MM.1S (cell line): ENCODE measurements at regions not wholly inside any gene's neighbourhood (a gene's known extent, or its start where the extent isn't known, plus 50 kb on each side); places are given as distances from the start of the nearest gene placed in this dataset.

Experiments
- DNase-seq: peaks from one replicate; pipeline ENCODE4 v3.0.0-alpha.2; 2015
- H2AFZ ChIP-seq: fragments of 300-600 bp; sonication (generic); 2 replicates; pipeline ENCODE4 v1.6.0; 2016; ENCODE audit warnings: antibody characterized with exemption, low read length
- H3F3A ChIP-seq: fragments of 300-600 bp; sonication (generic); 2 replicates; pipeline ENCODE4 v1.6.1; 2016; ENCODE audit warnings: mild to moderate bottlenecking, antibody characterized with exemption, low read length, moderate library complexity, mixed read lengths; ENCODE audit not compliant: insufficient read depth
- H3K27ac ChIP-seq: fragments of 300-600 bp; sonication (generic); 2 replicates; pipeline ENCODE4 v1.5.1; 2016; ENCODE audit warnings: mild to moderate bottlenecking, low read length
- H3K27me3 ChIP-seq: fragments of 300-600 bp; sonication (generic); replicated peaks from 2 replicates; pipeline ENCODE4 v1.6.0; 2016; ENCODE audit warnings: low read length; ENCODE audit not compliant: insufficient read depth
- H3K36me3 ChIP-seq: fragments of 300-600 bp; sonication (generic); replicated peaks from 2 replicates; pipeline ENCODE4 v1.6.1; 2016; ENCODE audit warnings: mild to moderate bottlenecking, low read length, mixed read lengths; ENCODE audit not compliant: insufficient read depth
- H3K4me1 ChIP-seq: fragments of 300-600 bp; sonication (generic); 2 replicates; pipeline ENCODE4 v1.6.1; 2016; ENCODE audit warnings: low read length, mixed read lengths
- H3K4me2 ChIP-seq: fragments of 300-600 bp; sonication (generic); 2 replicates; pipeline ENCODE4 v1.6.0; 2016; ENCODE audit warnings: low read depth, low read length
- H3K4me3 ChIP-seq: fragments of 300-600 bp; sonication (generic); 2 replicates; pipeline ENCODE4 v1.5.1; 2016; ENCODE audit warnings: low read length, mixed read lengths
- H3K79me2 ChIP-seq: fragments of 300-600 bp; sonication (generic); 2 replicates; pipeline ENCODE4 v1.6.1; 2016; ENCODE audit warnings: mixed run types, low read length, mixed read lengths
- H3K9ac ChIP-seq: fragments of 300-600 bp; sonication (generic); 2 replicates; pipeline ENCODE4 v1.6.1; 2016; ENCODE audit warnings: low read length, mixed read lengths
- H3K9me2 ChIP-seq: fragments of 300-600 bp; sonication (generic); replicated peaks from 2 replicates; pipeline ENCODE4 v1.6.1; 2016; ENCODE audit warnings: mild to moderate bottlenecking, low read length, mixed read lengths; ENCODE audit not compliant: insufficient read depth
- H3K9me3 ChIP-seq: fragments of 300-600 bp; sonication (generic); replicated peaks from 2 replicates; pipeline ENCODE4 v1.6.1; 2016; ENCODE audit warnings: mild to moderate bottlenecking, low read length, mixed read lengths; ENCODE audit not compliant: insufficient read depth
- H4K20me1 ChIP-seq: fragments of 300-600 bp; sonication (generic); 2 replicates; pipeline ENCODE4 v1.6.1; 2016; ENCODE audit warnings: mild to moderate bottlenecking, low read length, moderate library complexity, mixed read lengths; ENCODE audit not compliant: insufficient read depth
- EZH2 ChIP-seq: fragments of 300-600 bp; sonication (generic); optimal IDR thresholded peaks from 2 replicates; pipeline ENCODE3; 2017; ENCODE audit warnings: low read depth, mild to moderate bottlenecking, antibody characterized with exemption, low read length, mixed read lengths
- EZH2phosphoT487 ChIP-seq: fragments of 300-600 bp; sonication (generic); IDR thresholded peaks from 2 replicates; pipeline ENCODE4 v1.6.1; 2018; ENCODE audit warnings: antibody characterized with exemption, low read length
- TF ChIP-seq, protein P1 (sequence below): fragments of 300-600 bp; sonication (generic); IDR thresholded peaks from 2 replicates; pipeline ENCODE4 v1.5.1; 2016; ENCODE audit warnings: antibody characterized with exemption, low read length, mixed read lengths

DNA sequence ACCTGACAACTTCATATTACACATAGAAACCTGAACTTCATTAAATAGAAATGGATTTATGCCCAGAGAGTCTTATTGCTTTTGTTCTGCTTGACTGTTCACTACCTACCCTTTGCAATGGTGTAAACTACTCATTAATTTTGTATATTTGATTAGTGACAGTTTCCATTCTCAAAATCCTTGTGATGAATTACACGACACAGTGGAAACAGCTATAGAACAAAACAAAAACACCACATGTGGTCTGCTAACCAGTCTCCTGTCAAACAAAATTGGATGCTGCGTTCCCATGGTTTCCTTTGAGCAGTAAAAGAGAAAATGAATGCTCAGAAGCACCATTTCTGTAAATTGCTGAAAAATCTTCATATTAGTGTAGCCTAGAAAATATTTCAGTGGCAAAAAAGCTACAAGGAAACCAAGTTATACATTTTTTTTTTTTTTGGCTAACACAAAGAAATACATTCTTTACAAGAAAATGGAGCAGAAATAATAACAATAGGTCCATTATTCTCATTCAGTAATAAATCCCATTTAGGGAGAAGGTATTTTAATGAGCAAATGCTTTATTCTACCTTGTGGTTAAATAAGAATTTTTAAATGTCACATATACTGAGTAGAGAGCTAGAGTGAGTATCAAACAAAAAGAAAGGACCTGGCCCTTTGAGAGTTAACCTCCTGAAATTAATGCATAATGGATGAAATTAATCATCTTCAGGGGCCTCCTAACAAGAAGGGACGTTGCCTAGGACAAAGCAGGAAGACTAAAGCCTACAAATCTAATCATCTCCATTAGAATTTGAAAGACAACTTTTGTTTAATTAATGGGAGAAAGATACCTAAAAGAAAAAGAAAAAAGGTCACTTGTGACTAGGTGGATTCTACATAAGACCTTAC lies 355.1 kb upstream of the ZC3H15 start:
- no peak overlapping the region for H2AFZ ChIP-seq
- H4K20me1 ChIP-seq: no peaks in the 10 kb centered on the region
- H3K27ac ChIP-seq: no peak overlapping the region
- no peak for DNase-seq
- H3K9me3 ChIP-seq: no peaks in the 10 kb centered on the region
- H3F3A ChIP-seq: no peaks in the 10 kb centered on the region
- H3K27me3 ChIP-seq: no peaks in the 10 kb centered on the region
- H3K4me3 ChIP-seq: no peak overlapping the region
- no peaks in the 10 kb centered on the region for H3K36me3 ChIP-seq
- H3K9me2 ChIP-seq: no peaks in the 10 kb centered on the region
- no peak overlapping the region for H3K4me2 ChIP-seq
- TF ChIP-seq, protein P1, sequence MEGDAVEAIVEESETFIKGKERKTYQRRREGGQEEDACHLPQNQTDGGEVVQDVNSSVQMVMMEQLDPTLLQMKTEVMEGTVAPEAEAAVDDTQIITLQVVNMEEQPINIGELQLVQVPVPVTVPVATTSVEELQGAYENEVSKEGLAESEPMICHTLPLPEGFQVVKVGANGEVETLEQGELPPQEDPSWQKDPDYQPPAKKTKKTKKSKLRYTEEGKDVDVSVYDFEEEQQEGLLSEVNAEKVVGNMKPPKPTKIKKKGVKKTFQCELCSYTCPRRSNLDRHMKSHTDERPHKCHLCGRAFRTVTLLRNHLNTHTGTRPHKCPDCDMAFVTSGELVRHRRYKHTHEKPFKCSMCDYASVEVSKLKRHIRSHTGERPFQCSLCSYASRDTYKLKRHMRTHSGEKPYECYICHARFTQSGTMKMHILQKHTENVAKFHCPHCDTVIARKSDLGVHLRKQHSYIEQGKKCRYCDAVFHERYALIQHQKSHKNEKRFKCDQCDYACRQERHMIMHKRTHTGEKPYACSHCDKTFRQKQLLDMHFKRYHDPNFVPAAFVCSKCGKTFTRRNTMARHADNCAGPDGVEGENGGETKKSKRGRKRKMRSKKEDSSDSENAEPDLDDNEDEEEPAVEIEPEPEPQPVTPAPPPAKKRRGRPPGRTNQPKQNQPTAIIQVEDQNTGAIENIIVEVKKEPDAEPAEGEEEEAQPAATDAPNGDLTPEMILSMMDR: no peak
- TF ChIP-seq EZH2phosphoT487 (no peak), EZH2 (no peak)
- no peaks in the 10 kb centered on the region for H3K4me1 ChIP-seq
- no peaks in the 10 kb centered on the region for H3K79me2 ChIP-seq
- H3K9ac ChIP-seq: no peak overlapping the region

DNA sequence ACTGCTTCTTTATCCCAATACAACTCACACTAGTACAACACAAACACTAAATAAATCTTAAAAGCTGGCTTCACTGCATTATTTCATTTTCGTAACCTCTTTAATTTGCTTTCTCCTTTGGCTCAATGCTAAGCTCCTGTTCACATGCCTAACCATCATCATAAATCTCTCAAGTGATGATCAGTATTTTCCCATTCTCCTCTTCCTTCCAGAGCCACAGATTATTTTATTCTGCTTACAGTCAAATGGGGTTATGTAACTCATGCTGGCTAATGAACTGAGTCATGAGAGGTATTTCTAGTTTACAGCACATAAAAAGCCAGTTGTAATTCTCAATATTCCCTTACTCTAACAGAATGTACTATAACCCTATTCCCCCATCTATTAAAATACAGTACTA lies 350.4 kb upstream of the ZC3H15 start:
- Histone ChIP-seq H3K79me2 (no peaks in the 10 kb centered on the region), H3K36me3 (no peaks in the 10 kb centered on the region), H2AFZ (no peak overlapping the region), H3K9ac (no peak overlapping the region), H3K9me2 (no peaks in the 10 kb centered on the region), H3K4me2 (no peak overlapping the region), H3K27me3 (no peaks in the 10 kb centered on the region), H3K27ac (no peak overlapping the region), H4K20me1 (no peaks in the 10 kb centered on the region), H3K4me3 (no peak overlapping the region), H3K4me1 (no peaks in the 10 kb centered on the region), H3F3A (no peaks in the 10 kb centered on the region), H3K9me3 (no peaks in the 10 kb centered on the region)
- TF ChIP-seq EZH2: no peak
- TF ChIP-seq EZH2phosphoT487: no peak
- TF ChIP-seq, protein P1: no peak
- no peak for DNase-seq

DNA sequence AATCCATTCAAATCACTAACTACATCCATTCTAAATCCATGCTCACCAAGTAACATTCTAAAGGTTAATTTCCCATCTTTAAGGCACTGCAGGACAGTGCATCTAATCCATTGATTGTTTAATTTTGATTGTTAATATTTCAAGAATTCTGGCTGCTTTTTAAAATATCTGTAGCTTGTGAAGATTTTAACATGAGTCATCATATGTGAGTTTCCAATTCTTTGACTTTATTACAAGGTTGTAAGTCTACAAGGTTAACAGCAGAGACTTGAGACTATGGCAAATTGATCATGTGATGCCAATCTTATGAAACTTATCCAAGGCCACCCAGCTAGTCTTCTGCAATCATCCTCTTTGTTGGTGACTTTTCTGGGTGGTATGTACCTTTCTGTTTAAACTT lies 349.2 kb upstream of the ZC3H15 start:
- DNase-seq: no peak
- Histone ChIP-seq H3K36me3 (no peaks in the 10 kb centered on the region), H3F3A (no peaks in the 10 kb centered on the region), H3K9me3 (no peaks in the 10 kb centered on the region), H3K27me3 (no peaks in the 10 kb centered on the region), H3K4me2 (no peak overlapping the region), H3K9ac (no peak overlapping the region), H2AFZ (no peak overlapping the region), H3K79me2 (no peaks in the 10 kb centered on the region), H3K9me2 (no peaks in the 10 kb centered on the region), H3K4me3 (no peak overlapping the region), H4K20me1 (no peaks in the 10 kb centered on the region), H3K4me1 (no peaks in the 10 kb centered on the region), H3K27ac (no peak overlapping the region)
- TF ChIP-seq, protein P1: no peak
- no peak for TF ChIP-seq EZH2phosphoT487
